ENCODE measurements at regions not wholly inside any gene's neighbourhood (a gene's known extent, or its start where the extent isn't known, plus 50 kb on each side); places are given as distances from the start of the nearest gene placed in this dataset.

DNA sequence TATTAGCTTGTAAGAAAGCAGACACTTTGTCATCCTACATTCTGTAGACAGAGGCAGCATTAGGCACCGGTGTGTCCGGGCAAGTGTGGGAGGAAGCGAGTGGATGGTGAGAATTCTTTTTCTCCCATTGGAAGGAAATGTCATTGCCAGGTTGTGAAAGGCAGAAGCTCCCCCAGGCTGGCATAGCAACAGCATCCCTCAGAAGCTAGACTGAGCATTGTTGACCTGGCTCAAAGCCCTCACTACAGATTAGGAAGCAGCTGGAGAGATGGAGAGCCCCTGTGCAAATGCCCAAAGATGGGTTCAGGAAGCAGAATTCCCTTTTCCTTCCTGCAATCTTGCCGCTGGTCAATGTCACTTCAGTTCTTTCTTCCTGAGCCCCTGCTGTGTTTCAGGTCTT, 1299.3 kb downstream of the TBC1D22A start:
- no peak overlapping the region for H3K9ac ChIP-seq (ENCODE audit: insufficient read depth, low read depth, low read length)
- no peak overlapping the region for H2AFZ ChIP-seq (ENCODE audit: low read length)
- H3K4me1 ChIP-seq (ENCODE audit: insufficient read depth, low read length) = no peaks in the 10 kb centered on the region
- FAIRE-seq = no peak
- no peaks in the 10 kb centered on the region for H4K20me1 ChIP-seq (ENCODE audit: insufficient read depth, low read length)
- WGBS (ENCODE audit: low lambda C conversion rate) = 29% methylated on average over 4 of the region's 4 CpGs
- no peaks in the 10 kb centered on the region for H3K9me3 ChIP-seq (ENCODE audit: low read length)
- ChIA-PET POLR2A (no interaction called here), CTCF (ENCODE audit: low intra/inter-chr PET ratio, low total read pairs) (no interaction called here)
- no peak for DNase-seq (ENCODE audit: low spot score)
- BruUV-seq (replicated peaks) = no TSS peak
- H3K27me3 ChIP-seq (ENCODE audit: control insufficient read depth in 1 of 2, insufficient read depth in 2 of 2, low read length in 2 of 2) = no peaks in the 10 kb centered on the region; a peak in 2 of 5 replicates
- H3K36me3 ChIP-seq (replicated peaks in 1 of 2; ENCODE audit: control insufficient read depth in 1 of 2, insufficient read depth in 2 of 2, low read length in 2 of 2) = no peaks in the 10 kb centered on the region
- no peak overlapping the region for H3K4me2 ChIP-seq (ENCODE audit: low read depth, low read length)
- intact Hi-C loops (cut with micrococcal nuclease; ENCODE audit: unreplicated experiment) (no loop called here), in situ Hi-C loops (cut with HindIII; ENCODE audit: extremely low pct_ligation_motif_present, low pct_unique_long_range_greater_than_20kb) (no loop called here)
- TF ChIP-seq ZNF780A (CRISPR knock-in tag; IDR thresholded peaks at IDR 0.05) (no peak), BHLHE40 (IDR thresholded peaks at IDR 0.05; ENCODE audit: low read length) (no peak), ZNF747 (CRISPR knock-in tag; IDR thresholded peaks at IDR 0.05; ENCODE audit: borderline replicate concordance) (no peak), ZNF510 (CRISPR knock-in tag; IDR thresholded peaks at IDR 0.05; ENCODE audit: low read depth) (no peak), ZNF550 (CRISPR knock-in tag; IDR thresholded peaks at IDR 0.05; ENCODE audit: borderline replicate concordance) (no peak), KDM5A (IDR thresholded peaks at IDR 0.05; ENCODE audit: borderline replicate concordance, low read length) (no peak), ZFP90 (CRISPR knock-in tag; IDR thresholded peaks at IDR 0.05; ENCODE audit: borderline replicate concordance) (no peak), DZIP1 (CRISPR knock-in tag; IDR thresholded peaks at IDR 0.05) (no peak), NR2C2 (CRISPR knock-in tag; IDR thresholded peaks at IDR 0.05; ENCODE audit: borderline replicate concordance) (no peak), TERF1 (CRISPR knock-in tag; IDR thresholded peaks at IDR 0.05) (no peak), ZNF589 (CRISPR knock-in tag; conservative IDR thresholded peaks at IDR 0.05) (no peak), ZSCAN31 (CRISPR knock-in tag; IDR thresholded peaks at IDR 0.05; ENCODE audit: low read depth) (no peak), ZBTB49 (CRISPR knock-in tag; IDR thresholded peaks at IDR 0.05; ENCODE audit: borderline replicate concordance) (no peak), ZNF343 (CRISPR knock-in tag; IDR thresholded peaks at IDR 0.05) (no peak)
- H3K4me3 ChIP-seq (replicated peaks in 1 of 3; ENCODE audit: insufficient read depth in 1 of 3, low read depth in 2 of 3, low read length in 3 of 3) = no peak overlapping the region
- H3K27ac ChIP-seq (ENCODE audit: extremely low read length, insufficient read depth, low read length) = no peak overlapping the region
- no peaks in the 10 kb centered on the region for H3K79me2 ChIP-seq (ENCODE audit: insufficient read depth, low read length)
- ATAC-seq = no peak

All from HepG2 (cell line).